Mononuclear cell (primary cell): ENCODE measurements at regions not wholly inside any gene's neighbourhood (a gene's known extent, or its start where the extent isn't known, plus 50 kb on each side); places are given as distances from the start of the nearest gene placed in this dataset.

Experiments
- H3K27me3 ChIP-seq: 2 replicates; pipeline ENCODE4 v1.6.0; 2011; ENCODE audit warnings: low read length, control low read depth; ENCODE audit not compliant: insufficient read depth
- H3K4me1 ChIP-seq: 2 replicates; pipeline ENCODE4 v1.5.1; 2011; ENCODE audit warnings: mild to moderate bottlenecking, low read length, control low read depth; ENCODE audit not compliant: insufficient read depth
- H3K4me3 ChIP-seq: 2 replicates; pipeline ENCODE4 v1.5.1; 2011; ENCODE audit warnings: mild to moderate bottlenecking, low read length, moderate library complexity
- H3K9me3 ChIP-seq: 2 replicates; pipeline ENCODE4 v1.5.1; 2011; ENCODE audit warnings: low read depth, mild to moderate bottlenecking, control low read depth, low read length

- Histone ChIP-seq H3K9me3 (no peaks in the 10 kb centered on the region), H3K4me1 (peaks cover 3% of the 10 kb centered on the region), H3K4me3 (no peak overlapping the region), H3K27me3 (no peaks in the 10 kb centered on the region)
These were observed 698.4 kb upstream of the ID2 start for GRCh38 chr2:7983451-7983850.

GRCh38 chr2:7983912-7984311 lies 697.9 kb upstream of the ID2 start:
- Histone ChIP-seq H3K27me3 (no peaks in the 10 kb centered on the region), H3K9me3 (no peaks in the 10 kb centered on the region), H3K4me3 (no peak overlapping the region), H3K4me1 (peaks cover 3% of the 10 kb centered on the region)

DNA sequence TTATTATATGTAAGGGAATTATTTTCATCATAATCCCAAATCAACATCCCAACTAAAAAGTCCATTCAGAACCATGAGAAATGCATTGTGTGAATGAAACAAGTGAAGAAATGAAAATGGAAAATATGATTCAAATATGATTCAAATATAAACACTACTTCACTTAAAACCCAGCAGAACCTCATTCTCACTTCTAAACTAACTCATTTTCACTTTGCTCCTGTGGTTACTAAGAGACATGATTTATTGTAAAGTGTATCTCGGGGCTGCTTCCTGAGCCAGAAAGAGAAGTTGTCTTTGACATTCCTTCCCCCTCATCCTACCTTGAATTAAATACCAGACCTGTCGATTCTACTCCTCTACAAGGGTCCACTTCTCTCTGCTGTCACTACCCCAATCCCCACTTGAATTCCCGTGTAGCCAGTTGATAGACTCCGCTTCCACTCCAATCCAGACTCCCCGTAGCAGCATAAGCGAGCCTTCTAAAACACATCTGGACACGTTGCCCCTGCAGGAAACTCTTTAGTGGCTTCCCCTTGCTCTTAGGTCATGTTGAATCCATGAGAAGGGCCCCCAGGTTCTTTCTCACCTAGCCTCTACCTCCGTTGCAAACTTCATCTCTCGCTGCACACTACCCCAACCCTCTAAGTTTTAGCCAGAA lies 697.0 kb upstream of the ID2 start:
- H3K27me3 ChIP-seq, result no peaks in the 10 kb centered on the region
- no peak overlapping the region for H3K4me3 ChIP-seq
- H3K9me3 ChIP-seq, result no peaks in the 10 kb centered on the region
- H3K4me1 ChIP-seq, result peaks cover 3% of the 10 kb centered on the region

DNA sequence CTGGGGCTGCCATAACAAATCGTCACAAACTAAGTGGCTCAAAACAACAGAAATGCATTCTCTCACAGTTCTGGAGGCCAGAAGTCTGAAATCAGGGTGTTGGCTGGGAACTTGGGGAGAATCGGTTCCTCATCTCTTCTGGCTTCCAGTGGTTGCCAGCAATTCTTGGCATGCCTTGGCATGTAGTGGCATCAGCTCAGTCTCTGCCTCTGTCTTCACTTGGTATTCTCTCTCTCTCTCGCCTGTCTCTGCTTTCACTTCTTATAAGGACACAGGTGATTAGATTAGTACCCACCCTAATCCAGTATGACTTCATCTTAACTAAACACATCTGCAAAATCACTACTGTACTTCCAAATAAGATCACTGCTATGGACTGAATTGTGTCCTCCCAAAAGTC lies 695.4 kb upstream of the ID2 start:
- Histone ChIP-seq H3K4me1 (peaks cover 3% of the 10 kb centered on the region), H3K27me3 (no peaks in the 10 kb centered on the region), H3K4me3 (no peak overlapping the region), H3K9me3 (no peaks in the 10 kb centered on the region)

- Histone ChIP-seq H3K27me3 (no peaks in the 10 kb centered on the region), H3K9me3 (no peaks in the 10 kb centered on the region), H3K4me1 (peaks cover 3% of the 10 kb centered on the region)
These were observed 693.9 kb upstream of the ID2 start for GRCh38 chr2:7987992-7988391.

GRCh38 chr2:7988440-7988839 lies 693.4 kb upstream of the ID2 start:
- H3K27me3 ChIP-seq, result no peaks in the 10 kb centered on the region
- H3K9me3 ChIP-seq, result no peaks in the 10 kb centered on the region
- H3K4me1 ChIP-seq, result peaks cover 3% of the 10 kb centered on the region
- no peak overlapping the region for H3K4me3 ChIP-seq

More at GRCh38 chr2:7987992-7988391, 693.9 kb upstream of the ID2 start:
- no peak overlapping the region for H3K4me3 ChIP-seq

- Histone ChIP-seq H3K4me1 (peaks cover 2% of the 10 kb centered on the region), H3K9me3 (no peaks in the 10 kb centered on the region), H3K4me3 (no peak overlapping the region), H3K27me3 (no peaks in the 10 kb centered on the region)
These were observed 692.0 kb upstream of the ID2 start for GRCh38 chr2:7989823-7990222.

DNA sequence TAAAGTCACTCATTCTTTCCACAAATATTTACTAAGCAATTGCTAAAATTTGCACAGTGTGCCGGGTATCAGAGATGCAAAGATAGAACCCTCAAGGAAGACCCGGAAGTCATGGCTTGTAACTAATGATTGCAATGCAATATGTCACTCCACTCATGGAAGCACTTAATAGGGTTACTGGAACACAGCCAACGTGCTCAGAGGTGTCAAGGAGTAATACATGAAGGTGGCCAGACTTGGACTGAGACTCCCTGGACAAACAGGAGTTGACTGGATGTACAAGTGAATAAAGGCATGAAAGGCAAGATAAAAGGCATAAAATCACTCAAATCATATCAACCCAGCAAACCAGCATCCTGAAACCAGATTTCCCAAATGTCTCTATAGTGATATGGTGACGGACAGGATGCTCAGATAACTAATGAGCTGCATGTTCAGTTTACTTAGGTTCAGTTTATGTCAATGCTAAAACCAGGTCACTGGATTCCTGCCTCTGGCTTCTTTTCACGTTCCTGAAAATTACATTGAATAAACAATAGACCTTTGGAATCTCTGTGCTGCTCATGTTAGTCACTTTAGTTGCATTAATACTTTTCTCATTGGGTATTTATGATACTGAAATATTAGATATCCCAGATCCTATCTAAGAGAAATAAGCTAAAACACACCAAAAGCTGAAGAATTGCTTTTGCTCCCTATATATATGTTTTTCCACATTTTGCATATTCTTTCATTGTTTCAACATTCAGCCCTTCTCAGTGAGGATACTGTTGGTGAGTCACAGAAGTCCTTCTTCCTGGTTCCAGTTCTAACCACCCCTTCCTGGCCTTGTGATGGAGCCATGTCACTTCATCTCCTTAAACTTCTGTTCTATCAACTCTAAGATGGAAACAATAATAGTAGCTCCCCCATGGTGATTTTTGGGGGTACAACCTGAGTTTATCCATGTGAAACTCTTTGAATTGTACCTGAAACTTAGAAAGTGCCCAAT lies 688.9 kb upstream of the ID2 start:
- H3K9me3 ChIP-seq, result no peaks in the 10 kb centered on the region
- no peaks in the 10 kb centered on the region for H3K4me1 ChIP-seq
- H3K4me3 ChIP-seq, result no peak overlapping the region
- no peaks in the 10 kb centered on the region for H3K27me3 ChIP-seq

GRCh38 chr2:7994397-7994951 lies 687.4 kb upstream of the ID2 start:
- no peak overlapping the region for H3K4me3 ChIP-seq
- H3K4me1 ChIP-seq, result no peaks in the 10 kb centered on the region

DNA sequence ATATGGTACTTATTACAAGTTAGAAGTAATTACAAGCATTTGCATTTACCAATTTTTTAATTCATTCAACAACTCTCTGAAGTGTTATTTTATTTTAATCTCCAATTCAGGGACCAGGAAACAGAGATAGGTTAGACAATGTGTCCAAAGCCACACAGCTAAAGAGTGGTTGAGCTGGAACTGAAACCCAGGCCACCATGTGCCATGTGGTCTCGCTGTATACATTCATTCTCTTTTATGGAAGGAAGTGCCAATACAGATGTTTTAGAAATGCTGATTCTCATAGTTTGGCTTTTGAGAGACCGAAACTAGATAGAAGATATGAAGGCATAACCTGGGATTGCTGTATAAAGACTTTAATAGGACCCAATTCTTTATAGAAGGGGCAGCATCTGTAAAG lies 684.6 kb upstream of the ID2 start:
- Histone ChIP-seq H3K4me3 (no peak overlapping the region), H3K4me1 (no peaks in the 10 kb centered on the region), H3K9me3 (no peaks in the 10 kb centered on the region), H3K27me3 (no peaks in the 10 kb centered on the region)

More at GRCh38 chr2:7994397-7994951, 687.4 kb upstream of the ID2 start:
- Histone ChIP-seq H3K27me3 (no peaks in the 10 kb centered on the region), H3K9me3 (no peaks in the 10 kb centered on the region)

DNA sequence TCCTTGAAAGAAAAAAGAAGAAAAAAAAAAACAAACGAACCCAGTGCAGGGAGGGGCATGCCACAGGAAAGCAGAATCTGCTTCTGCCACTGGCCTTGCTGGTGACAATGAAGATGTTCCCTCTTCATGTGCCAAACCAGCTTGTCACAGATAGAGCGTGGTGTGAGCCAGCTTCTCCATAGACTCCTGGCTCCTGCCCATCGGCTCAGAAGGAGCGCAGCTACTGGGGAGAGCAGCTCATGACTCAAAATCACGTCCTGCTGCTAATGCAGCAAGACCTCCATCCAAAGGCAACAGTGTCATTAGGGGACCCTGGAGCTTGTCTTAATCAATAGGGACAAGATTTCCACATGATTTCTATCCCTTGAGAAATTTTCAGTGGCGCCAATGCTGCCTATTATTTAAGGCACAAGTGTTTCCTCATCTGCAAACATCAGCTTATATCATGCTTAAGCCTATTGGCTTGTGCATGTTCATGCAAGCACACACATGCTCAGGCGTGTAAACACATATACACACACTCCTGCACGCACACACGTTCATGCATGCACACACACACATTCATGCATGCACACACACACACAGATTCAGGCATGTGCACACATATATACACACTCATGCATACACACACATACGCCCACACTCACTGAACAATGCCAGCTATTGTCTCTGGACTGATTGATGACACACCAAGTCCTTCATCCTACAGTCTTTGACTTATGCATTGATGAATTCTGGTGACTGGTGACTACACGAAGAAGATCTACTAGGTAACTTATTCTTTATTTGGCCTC lies 682.0 kb upstream of the ID2 start:
- Histone ChIP-seq H3K4me1 (no peaks in the 10 kb centered on the region), H3K9me3 (no peaks in the 10 kb centered on the region)

GRCh38 chr2:8000870-8001269 lies 681.0 kb upstream of the ID2 start:
- H3K9me3 ChIP-seq, result no peaks in the 10 kb centered on the region
- H3K4me3 ChIP-seq, result no peak overlapping the region
- no peaks in the 10 kb centered on the region for H3K27me3 ChIP-seq
- H3K4me1 ChIP-seq, result no peaks in the 10 kb centered on the region

More for the DNA sequence above, 682.0 kb upstream of the ID2 start:
- no peaks in the 10 kb centered on the region for H3K27me3 ChIP-seq
- no peak overlapping the region for H3K4me3 ChIP-seq

- Histone ChIP-seq H3K27me3 (no peaks in the 10 kb centered on the region), H3K4me3 (no peak overlapping the region)
These were observed 679.0 kb upstream of the ID2 start for GRCh38 chr2:8002765-8003393.

GRCh38 chr2:8003462-8004075 lies 678.3 kb upstream of the ID2 start:
- Histone ChIP-seq H3K4me3 (no peak overlapping the region), H3K27me3 (no peaks in the 10 kb centered on the region), H3K9me3 (no peaks in the 10 kb centered on the region), H3K4me1 (no peaks in the 10 kb centered on the region)

More at GRCh38 chr2:8002765-8003393, 679.0 kb upstream of the ID2 start:
- no peaks in the 10 kb centered on the region for H3K4me1 ChIP-seq
- no peaks in the 10 kb centered on the region for H3K9me3 ChIP-seq
